ENCODE measurements at regions not wholly inside any gene's neighbourhood (a gene's known extent, or its start where the extent isn't known, plus 50 kb on each side); places are given as distances from the start of the nearest gene placed in this dataset.

- CTCF ChIA-PET: no interaction called here
- Mint-ChIP-seq H3K4me3 (no peak overlapping the region), H3K27me3 (ENCODE audit: low read depth) (no peaks in the 10 kb centered on the region), H3K4me1 (peaks cover 28% of the 10 kb centered on the region), H3K27ac (no peak overlapping the region), H3K9me3 (no peaks in the 10 kb centered on the region), H3K36me3 (no peaks in the 10 kb centered on the region)
- DNase-seq (ENCODE audit: low spot score) (no peak), ATAC-seq (no peak)
- POLR2A ChIA-PET: no interaction called here
- TF ChIP-seq TP53 (CRISPR knock-in tag; IDR thresholded peaks at IDR 0.05): no peak
- no peak for TF ChIP-seq ZNF671 (CRISPR knock-in tag; IDR thresholded peaks at IDR 0.05)
Measured at GRCh38 chr9:81759680-81760215, 70.4 kb upstream of the TLE1 start.

DNA sequence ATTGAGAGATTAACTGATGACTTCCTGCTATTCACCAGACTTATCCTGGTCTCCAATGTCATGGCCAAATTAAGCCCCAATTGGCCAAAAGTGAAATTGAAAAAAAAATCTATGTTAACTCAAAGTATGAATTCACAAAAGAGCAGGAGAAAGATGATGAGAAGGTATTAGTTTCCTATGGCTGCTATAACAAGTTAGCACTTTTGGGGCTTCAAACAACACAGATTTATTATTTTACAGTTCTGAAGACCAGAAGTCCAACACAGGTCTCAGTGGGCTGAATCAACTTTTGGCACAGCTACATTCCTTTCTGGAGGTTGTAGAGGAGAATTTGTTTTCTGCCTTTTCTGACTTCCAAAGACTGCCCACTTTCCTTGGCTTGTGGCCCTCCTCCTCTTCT is 78.6 kb upstream of the TLE1 start:
- TF ChIP-seq TP53 (CRISPR knock-in tag; IDR thresholded peaks at IDR 0.05) (no peak), NFATC4 (CRISPR knock-in tag; IDR thresholded peaks at IDR 0.05) (no peak), IRF1 (CRISPR knock-in tag; IDR thresholded peaks at IDR 0.05) (no peak)
- TF ChIP-seq, protein P1, sequence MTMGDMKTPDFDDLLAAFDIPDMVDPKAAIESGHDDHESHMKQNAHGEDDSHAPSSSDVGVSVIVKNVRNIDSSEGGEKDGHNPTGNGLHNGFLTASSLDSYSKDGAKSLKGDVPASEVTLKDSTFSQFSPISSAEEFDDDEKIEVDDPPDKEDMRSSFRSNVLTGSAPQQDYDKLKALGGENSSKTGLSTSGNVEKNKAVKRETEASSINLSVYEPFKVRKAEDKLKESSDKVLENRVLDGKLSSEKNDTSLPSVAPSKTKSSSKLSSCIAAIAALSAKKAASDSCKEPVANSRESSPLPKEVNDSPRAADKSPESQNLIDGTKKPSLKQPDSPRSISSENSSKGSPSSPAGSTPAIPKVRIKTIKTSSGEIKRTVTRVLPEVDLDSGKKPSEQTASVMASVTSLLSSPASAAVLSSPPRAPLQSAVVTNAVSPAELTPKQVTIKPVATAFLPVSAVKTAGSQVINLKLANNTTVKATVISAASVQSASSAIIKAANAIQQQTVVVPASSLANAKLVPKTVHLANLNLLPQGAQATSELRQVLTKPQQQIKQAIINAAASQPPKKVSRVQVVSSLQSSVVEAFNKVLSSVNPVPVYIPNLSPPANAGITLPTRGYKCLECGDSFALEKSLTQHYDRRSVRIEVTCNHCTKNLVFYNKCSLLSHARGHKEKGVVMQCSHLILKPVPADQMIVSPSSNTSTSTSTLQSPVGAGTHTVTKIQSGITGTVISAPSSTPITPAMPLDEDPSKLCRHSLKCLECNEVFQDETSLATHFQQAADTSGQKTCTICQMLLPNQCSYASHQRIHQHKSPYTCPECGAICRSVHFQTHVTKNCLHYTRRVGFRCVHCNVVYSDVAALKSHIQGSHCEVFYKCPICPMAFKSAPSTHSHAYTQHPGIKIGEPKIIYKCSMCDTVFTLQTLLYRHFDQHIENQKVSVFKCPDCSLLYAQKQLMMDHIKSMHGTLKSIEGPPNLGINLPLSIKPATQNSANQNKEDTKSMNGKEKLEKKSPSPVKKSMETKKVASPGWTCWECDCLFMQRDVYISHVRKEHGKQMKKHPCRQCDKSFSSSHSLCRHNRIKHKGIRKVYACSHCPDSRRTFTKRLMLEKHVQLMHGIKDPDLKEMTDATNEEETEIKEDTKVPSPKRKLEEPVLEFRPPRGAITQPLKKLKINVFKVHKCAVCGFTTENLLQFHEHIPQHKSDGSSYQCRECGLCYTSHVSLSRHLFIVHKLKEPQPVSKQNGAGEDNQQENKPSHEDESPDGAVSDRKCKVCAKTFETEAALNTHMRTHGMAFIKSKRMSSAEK (CRISPR knock-in tag; IDR thresholded peaks at IDR 0.05; ENCODE audit: borderline replicate concordance): no peak
- TF ChIP-seq, protein P2, sequence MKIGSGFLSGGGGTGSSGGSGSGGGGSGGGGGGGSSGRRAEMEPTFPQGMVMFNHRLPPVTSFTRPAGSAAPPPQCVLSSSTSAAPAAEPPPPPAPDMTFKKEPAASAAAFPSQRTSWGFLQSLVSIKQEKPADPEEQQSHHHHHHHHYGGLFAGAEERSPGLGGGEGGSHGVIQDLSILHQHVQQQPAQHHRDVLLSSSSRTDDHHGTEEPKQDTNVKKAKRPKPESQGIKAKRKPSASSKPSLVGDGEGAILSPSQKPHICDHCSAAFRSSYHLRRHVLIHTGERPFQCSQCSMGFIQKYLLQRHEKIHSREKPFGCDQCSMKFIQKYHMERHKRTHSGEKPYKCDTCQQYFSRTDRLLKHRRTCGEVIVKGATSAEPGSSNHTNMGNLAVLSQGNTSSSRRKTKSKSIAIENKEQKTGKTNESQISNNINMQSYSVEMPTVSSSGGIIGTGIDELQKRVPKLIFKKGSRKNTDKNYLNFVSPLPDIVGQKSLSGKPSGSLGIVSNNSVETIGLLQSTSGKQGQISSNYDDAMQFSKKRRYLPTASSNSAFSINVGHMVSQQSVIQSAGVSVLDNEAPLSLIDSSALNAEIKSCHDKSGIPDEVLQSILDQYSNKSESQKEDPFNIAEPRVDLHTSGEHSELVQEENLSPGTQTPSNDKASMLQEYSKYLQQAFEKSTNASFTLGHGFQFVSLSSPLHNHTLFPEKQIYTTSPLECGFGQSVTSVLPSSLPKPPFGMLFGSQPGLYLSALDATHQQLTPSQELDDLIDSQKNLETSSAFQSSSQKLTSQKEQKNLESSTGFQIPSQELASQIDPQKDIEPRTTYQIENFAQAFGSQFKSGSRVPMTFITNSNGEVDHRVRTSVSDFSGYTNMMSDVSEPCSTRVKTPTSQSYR (CRISPR knock-in tag; IDR thresholded peaks at IDR 0.05): no peak
- DNase-seq (ENCODE audit: low spot score) (no peak), ATAC-seq (no peak)
- CTCF ChIA-PET: no interaction called here
- Mint-ChIP-seq H3K4me1 (peaks cover 12% of the 10 kb centered on the region), H3K9me3 (peaks cover 17% of the 10 kb centered on the region), H3K4me3 (no peak overlapping the region), H3K36me3 (peaks cover 15% of the 10 kb centered on the region), H3K27me3 (ENCODE audit: low read depth) (no peaks in the 10 kb centered on the region), H3K27ac (no peak overlapping the region)
- POLR2A ChIA-PET: no interaction called here

- POLR2A ChIA-PET: no interaction called here
- ATAC-seq (no peak), DNase-seq (ENCODE audit: low spot score) (no peak)
- H3K9me3 Mint-ChIP-seq: peaks cover 17% of the 10 kb centered on the region
- no peak overlapping the region for H3K27ac Mint-ChIP-seq
- H3K36me3 Mint-ChIP-seq: peaks cover 15% of the 10 kb centered on the region
- H3K4me3 Mint-ChIP-seq: no peak overlapping the region
- no peaks in the 10 kb centered on the region for H3K4me1 Mint-ChIP-seq
- TF ChIP-seq, protein P1 (CRISPR knock-in tag; IDR thresholded peaks at IDR 0.05; ENCODE audit: borderline replicate concordance): no peak
- TF ChIP-seq, protein P3, sequence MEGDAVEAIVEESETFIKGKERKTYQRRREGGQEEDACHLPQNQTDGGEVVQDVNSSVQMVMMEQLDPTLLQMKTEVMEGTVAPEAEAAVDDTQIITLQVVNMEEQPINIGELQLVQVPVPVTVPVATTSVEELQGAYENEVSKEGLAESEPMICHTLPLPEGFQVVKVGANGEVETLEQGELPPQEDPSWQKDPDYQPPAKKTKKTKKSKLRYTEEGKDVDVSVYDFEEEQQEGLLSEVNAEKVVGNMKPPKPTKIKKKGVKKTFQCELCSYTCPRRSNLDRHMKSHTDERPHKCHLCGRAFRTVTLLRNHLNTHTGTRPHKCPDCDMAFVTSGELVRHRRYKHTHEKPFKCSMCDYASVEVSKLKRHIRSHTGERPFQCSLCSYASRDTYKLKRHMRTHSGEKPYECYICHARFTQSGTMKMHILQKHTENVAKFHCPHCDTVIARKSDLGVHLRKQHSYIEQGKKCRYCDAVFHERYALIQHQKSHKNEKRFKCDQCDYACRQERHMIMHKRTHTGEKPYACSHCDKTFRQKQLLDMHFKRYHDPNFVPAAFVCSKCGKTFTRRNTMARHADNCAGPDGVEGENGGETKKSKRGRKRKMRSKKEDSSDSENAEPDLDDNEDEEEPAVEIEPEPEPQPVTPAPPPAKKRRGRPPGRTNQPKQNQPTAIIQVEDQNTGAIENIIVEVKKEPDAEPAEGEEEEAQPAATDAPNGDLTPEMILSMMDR (IDR thresholded peaks at IDR 0.05): no peak
- TF ChIP-seq EMX1 (CRISPR knock-in tag; IDR thresholded peaks at IDR 0.05): no peak
- no peak for TF ChIP-seq ATF2 (CRISPR knock-in tag; IDR thresholded peaks at IDR 0.05; ENCODE audit: borderline replicate concordance, low read depth)
- no peak for TF ChIP-seq USF2 (CRISPR knock-in tag; IDR thresholded peaks at IDR 0.05)
- no peak for TF ChIP-seq JAZF1 (CRISPR knock-in tag; IDR thresholded peaks at IDR 0.05)
- no peak for TF ChIP-seq MXD4 (CRISPR knock-in tag; IDR thresholded peaks at IDR 0.05; ENCODE audit: borderline replicate concordance)
- CTCF ChIA-PET: no interaction called here
- H3K27me3 Mint-ChIP-seq (ENCODE audit: low read depth): no peaks in the 10 kb centered on the region
Measured at GRCh38 chr9:81771571-81771970, 82.2 kb upstream of the TLE1 start.

Data from WTC11 (cell line).